HG03196 (cell line): ENCODE measurements at regions not wholly inside any gene's neighbourhood (a gene's known extent, or its start where the extent isn't known, plus 50 kb on each side); places are given as distances from the start of the nearest gene placed in this dataset.

Experiments used
- ATAC-seq: cut with Tn5 transposase; IDR thresholded peaks from one replicate; pipeline ENCODE4 v1.9.1; 2021; ENCODE audit not compliant: unreplicated experiment

DNA sequence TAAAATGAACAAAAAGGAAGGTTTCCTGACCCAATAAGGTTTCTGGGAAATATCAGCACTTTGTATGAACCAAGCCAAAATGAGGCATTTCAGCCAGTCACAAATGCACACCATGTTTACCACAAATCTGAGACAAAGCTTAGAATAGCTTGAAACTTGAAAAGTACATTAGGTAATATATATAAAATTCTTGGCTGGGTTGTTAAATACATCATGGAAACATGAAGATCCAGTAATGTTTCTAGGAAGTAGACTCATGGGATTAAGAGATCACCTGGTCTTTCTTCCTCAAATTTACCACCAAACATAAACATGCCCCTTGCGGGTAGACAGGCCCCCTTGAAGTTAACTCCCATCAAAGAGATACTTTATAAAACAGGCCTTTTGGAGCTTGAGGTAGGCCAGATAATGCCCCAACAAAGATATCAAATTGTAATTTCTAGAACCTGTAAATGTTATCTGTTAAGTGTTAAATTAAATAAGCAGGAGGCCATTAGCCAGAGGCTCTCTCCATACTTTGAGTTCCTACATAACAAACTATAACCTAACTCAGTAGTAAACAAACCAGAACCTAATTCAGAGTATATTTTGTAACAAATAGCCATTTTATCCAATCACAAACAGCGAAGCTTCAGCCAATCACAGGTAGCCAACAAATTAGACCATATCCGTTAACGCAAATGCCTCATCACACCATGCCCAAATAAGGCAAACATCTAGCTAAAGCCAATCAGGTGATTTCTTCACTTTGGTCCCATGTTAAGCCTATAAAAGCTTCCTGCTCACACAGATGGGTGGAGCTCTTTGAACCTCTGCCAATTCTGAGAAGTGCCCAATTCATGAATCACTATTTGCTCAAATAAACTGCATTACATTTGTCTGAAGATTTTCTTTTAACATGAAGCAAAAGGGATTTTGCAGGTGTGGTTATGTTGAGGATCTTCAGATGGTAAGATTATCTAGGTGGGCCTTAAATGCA lies 127.9 kb upstream of the TARS1 start:
- ATAC-seq, result no peak

- no peak for ATAC-seq
Observed at GRCh38 chr5:33315189-33315588, 125.6 kb upstream of the TARS1 start.

GRCh38 chr5:33316773-33317172 lies 124.0 kb upstream of the TARS1 start:
- ATAC-seq, result no peak

- ATAC-seq, result no peak
Observed at GRCh38 chr5:33317271-33317670, 123.5 kb upstream of the TARS1 start.

DNA sequence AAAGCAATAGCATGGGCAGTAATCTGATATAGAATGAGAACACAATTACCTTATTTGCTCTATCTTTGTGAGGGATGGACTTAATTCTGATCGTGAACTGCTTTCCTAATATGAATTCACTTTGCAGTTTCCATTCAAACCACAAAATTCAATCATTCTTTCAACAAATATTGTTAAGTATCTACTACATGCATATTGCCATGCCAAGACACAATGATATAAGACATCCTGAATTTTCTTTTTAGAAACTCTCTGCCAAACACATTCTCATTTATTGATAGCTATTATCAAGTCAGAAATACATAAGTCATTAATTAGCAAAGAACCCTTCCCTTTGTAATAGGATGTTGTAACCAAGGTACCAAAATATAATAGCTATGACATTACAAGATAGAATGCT lies 121.6 kb upstream of the TARS1 start:
- ATAC-seq, result no peak

DNA sequence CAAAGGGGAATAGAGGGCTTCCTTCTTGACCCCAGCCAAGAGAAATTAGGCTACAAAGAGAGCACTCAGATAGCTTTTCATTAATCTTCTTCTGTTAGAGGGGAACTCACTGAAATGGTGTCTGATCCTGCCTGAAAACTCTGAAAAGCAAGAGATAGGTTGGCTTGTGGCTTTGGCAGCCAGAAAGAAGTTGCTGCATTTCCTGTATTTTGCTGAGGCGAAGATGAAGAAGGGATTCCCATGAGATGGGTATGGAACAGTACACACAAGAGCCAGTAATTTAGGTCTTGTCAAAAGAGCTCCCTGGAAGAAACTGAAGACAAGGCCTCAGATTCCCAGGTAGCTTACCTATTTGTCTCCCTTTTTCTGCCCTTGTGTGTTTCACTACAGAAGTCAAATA lies 120.9 kb upstream of the TARS1 start:
- no peak for ATAC-seq

DNA sequence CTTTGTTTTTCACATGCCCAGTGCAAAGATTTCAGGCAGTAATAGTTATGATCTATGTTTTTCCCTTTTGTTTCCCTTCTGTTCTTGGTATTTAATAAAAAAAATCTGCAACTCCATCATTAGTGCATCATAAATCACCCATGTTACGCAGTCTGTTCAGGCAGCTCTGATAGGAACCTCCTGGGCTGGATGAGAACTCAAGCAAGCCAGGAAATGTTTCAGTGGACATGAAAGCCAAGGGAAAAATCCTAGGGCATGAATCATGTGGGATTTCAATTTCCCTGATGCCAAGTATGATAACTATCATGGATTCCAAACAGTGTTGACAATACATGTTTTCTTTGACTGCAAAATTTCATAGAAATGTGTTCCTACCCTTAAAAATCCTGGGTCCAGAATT lies 119.7 kb upstream of the TARS1 start:
- no peak for ATAC-seq

DNA sequence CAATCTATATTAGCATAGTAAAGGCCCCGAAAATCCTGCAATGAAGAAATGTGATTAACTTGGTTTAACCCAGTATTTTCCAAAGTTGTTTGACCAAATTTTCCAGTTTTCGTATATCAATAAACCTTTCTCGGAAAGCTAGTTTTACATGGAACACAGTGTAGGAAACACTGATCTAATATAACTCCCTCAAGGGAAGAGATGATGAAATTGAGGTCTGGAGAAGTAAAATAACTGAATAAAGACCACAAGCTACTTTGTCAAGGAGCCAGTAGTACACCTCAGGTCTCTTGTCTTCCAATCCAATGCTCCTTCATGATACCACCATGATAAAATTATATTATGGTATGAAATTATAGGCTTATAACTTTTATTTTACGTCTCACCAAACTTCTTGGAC lies 118.1 kb upstream of the TARS1 start:
- no peak for ATAC-seq

DNA sequence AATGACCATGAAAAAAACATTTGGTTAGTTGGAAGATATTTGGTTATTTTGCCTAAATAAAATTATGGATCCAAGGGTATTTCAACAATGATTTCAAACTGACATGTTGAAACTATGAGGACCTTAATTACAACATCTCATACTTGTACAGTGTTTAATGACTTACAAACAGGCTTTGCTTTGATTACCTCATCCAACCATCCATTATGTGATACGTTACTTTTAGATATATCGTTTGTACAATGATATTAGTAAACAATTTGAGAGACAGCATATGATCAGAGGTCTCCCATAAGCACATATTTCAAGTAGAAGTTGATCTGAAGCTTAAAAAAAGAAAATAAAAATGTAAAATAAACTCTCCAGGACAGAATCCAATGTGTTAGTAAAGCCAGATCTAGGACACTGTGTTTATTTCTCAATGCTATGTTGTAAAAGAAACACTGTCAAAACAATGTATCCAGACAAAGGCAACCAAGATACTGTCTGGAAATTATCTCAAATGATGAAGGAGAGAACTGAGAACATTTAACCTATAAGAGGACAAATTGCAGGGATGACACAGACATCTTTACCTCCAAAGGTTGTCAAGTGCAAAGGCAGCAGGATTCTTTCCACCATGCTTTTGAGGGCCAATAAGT lies 116.0 kb upstream of the TARS1 start:
- no peak for ATAC-seq

GRCh38 chr5:33328818-33329217 lies 111.9 kb upstream of the TARS1 start:
- ATAC-seq, result no peak

DNA sequence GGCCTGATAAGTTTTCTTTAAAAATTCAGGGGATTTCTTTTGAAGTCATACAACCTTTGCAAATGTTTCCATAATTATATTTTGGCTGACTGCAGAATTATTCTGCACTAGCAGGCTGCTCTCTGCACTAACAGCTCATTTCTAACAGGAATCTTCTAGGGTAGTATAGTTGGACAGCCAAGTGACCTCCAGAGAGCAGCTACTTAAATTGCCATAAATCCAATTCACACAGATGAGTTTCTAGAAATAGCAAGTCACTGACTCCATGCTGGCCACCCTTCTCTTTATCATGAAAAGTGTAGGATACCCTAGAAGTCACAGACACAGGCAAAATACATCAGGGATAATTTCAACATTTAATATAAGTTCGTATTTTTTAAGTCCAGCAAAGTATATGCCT lies 110.9 kb upstream of the TARS1 start:
- ATAC-seq, result no peak

DNA sequence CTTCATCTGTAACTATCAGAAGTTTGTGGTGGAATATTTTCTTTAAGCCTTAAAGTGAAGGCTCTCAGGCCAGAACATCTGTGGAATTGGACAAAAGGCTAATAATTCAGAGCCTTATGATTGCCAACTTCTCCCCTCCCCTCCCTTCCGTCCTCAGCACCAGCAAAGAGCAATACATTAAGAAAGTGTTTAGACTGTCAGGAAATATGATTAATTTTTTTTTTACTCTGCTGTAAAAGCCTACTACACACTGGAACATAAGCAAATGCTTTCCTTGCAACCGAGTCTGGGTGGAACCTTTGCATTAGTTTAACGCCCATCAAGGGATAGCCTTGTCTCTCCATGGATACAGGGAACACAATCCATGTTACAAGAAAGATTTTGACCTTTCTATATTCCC lies 110.3 kb upstream of the TARS1 start:
- ATAC-seq, result no peak

DNA sequence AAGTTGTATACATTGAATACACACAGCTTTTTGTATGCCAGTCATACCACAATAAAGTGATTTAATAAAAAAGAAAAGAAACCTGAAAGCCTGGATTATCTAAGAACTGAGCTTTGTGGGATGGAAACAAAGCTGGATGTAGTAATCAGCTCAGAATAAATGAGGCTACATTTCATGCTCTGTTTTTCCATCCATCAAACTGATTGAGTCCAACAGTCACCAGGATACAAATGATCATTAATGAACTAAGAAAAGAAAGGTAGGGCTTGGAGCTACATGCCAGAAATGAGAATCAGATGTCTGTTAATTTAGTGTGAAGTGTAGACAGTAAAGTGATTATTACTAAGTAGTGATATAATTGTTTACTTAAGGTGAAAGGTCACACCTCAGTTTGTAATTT lies 109.8 kb upstream of the TARS1 start:
- ATAC-seq, result no peak

- no peak for ATAC-seq
Observed at GRCh38 chr5:33332804-33333203, 108.0 kb upstream of the TARS1 start.

DNA sequence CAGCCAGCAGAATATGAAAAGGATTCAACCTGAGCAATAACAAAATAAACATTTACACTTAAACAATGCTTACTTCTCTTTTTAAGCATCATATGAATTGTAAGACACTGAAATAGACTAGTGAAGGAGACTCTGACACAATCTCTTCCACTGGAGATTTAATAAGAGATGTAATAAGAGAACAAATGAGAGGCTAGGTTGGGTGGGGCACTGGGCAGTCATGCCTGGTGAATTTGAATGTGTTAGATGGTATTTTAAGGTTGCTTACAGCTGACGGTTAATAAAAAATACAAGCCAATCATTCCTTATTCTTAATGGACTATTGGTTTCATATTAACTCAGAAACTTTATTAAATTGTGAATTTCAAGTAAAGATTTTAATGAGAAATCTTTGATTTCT lies 105.9 kb upstream of the TARS1 start:
- no peak for ATAC-seq

GRCh38 chr5:33336891-33337636 lies 103.7 kb upstream of the TARS1 start:
- ATAC-seq, result no peak

DNA sequence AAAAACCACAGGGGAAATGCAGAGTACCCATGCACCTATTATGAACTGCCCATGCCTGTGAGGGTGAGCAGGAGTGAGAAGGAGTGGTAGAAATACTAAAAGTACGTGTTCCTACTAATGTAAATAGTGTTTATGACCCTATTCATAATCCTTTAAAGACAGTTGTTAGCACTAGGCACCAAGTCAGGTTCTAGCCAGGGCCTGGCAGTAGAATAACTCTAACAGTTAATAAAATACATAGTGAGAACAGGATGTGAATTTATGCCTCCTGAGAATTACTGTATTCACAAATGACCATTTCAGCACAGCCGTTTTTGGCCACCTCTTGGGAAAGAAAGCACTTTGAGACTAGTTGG lies 103.2 kb upstream of the TARS1 start:
- ATAC-seq, result no peak

GRCh38 chr5:33338336-33339110 lies 102.2 kb upstream of the TARS1 start:
- no peak for ATAC-seq

DNA sequence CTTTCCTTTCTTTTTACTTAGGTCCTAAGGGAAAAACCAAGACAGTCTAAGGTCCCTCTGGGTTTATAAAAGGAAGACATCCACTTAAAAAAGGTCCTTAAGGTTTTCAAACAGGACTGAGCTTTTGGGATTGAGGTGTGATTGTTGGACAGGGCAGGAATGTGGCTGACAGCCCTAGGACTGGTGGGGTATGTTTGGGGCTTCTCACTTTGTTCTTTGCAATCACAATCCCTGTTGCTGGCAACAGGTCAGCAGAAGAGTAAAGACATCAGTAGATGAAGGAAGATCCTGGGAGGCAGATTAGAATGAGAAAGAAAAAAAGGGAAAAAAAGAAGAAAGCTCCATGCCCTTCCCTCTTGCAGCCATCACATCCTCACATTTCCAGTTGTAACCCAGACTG lies 101.4 kb upstream of the TARS1 start:
- no peak for ATAC-seq

DNA sequence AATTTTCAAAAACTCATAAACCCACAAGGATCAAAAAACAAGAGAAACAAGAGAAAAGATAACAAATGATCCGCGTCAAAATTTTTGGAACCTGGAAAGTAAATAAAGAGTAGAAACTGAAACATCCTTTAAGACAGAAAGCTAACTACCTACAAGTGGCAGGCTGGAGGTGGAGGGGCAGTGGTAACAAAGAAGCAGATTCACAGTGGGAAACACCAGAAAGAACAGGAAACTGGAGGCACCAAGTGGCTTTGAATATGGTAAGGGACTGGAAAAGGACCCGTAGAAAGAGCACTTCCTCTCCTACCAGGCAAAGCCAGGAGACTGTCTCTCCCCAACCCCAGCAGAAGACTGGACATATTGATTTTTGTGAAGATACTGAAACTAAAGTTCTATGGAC lies 100.6 kb upstream of the TARS1 start:
- ATAC-seq, result no peak

DNA sequence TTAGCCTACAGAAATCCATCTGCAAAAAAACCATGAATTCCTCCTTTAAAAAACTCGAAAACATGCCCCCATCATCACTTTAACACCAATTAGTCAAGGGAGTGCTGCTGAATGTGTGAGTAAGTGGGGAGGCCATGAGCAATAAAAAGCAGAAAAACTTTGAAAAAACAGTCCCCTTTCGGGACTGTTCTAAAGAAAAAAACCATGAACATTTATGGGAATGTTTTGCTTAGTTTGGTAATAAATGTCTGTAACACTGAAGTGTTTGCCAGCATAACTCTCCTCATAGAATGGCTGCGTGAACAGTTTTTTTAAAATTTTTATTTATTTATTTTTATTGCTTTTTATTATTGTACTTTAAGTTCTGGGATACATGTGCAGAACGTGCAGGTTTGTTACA lies 99.4 kb upstream of the TARS1 start:
- no peak for ATAC-seq
